A549 (cell line): ENCODE measurements at regions not wholly inside any gene's neighbourhood (a gene's known extent, or its start where the extent isn't known, plus 50 kb on each side); places are given as distances from the start of the nearest gene placed in this dataset.
"Not testable (repeated sequence)": the region's sequence is repeated elsewhere in the genome, so short reads cannot be mapped to it uniquely, and the experiment has no call there.

Experiments used
- CBX2 ChIP-seq: fragments of 200-600 bp; sonication (generic); IDR thresholded peaks from 2 replicates; pipeline ENCODE4 v1.6.1; 2016; ENCODE audit warnings: low read depth, mild to moderate bottlenecking, borderline replicate concordance
- HOXA7 ChIP-seq: fragments of 250-450 bp; sonication (Bioruptor Pico); IDR thresholded peaks from 2 replicates; pipeline ENCODE4 v1.5.0; 2020; ENCODE audit warnings: mild to moderate bottlenecking, moderate library complexity
- HOXB5 ChIP-seq: fragments of 250-450 bp; sonication (Bioruptor Pico); IDR thresholded peaks from 2 replicates; pipeline ENCODE4 v1.5.0; 2020; ENCODE audit warnings: mild to moderate bottlenecking, moderate library complexity

DNA sequence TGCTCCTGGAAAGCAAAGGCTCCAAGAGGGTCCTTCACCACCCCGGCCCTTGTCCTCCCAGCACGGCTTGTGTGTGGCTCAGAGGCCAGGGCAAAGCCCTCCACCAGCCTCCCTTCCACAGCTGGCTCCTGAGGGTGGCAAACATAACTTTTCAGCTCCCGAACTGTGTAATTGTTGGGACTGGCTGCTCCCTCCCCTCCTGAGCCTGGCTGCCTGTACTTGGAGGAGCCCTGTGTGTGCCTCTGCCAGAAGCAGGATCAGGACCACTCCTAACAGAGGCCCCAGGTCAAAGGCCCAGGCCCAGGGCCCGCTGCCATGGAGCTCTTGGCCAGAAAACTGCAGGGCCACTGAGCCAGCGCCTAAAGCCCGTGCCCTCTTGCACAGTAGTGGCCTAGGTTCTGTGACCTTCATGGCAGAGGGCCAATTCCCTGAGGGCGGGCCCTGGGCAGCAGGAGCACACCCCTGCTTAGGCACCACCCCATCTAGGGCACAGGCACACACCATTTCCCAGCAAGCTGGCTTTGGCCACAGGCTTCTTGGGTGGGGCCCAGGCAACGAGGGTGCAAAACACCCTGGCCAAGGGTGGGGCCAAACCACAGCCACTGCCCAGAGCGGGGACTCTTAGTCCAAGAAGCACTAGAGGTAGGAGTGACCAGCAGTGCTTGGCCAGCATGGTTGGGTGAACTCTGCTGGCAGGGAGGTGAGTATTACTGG lies 201.2 kb downstream of the TBC1D2B start:
- TF ChIP-seq CBX2; HOXA7; HOXB5 (CRISPR knock-in tag): not testable (repeated sequence)
